ENCODE measurements at regions not wholly inside any gene's neighbourhood (a gene's known extent, or its start where the extent isn't known, plus 50 kb on each side); places are given as distances from the start of the nearest gene placed in this dataset.
"Not testable (repeated sequence)": the region's sequence is repeated elsewhere in the genome, so short reads cannot be mapped to it uniquely, and the experiment has no call there.

GRCh38 chr3:40939741-40940130 is 259.6 kb upstream of the CTNNB1 start:
- CTCF ChIA-PET, result no interaction called here

GRCh38 chr3:40940651-40941050 is 258.7 kb upstream of the CTNNB1 start:
- DNase-seq (no peak), ATAC-seq (ENCODE audit: low read depth) (no peak)
- no peaks in the 10 kb centered on the region for H3K9me3 Mint-ChIP-seq
- no peaks in the 10 kb centered on the region for H3K27me3 Mint-ChIP-seq
- intact Hi-C loops (cut with micrococcal nuclease), result no loop called here
- no peak for TF ChIP-seq CTCF (IDR thresholded peaks at IDR 0.05)
- H3K4me1 Mint-ChIP-seq, result no peaks in the 10 kb centered on the region
- no peak overlapping the region for H3K27ac Mint-ChIP-seq
- ChIA-PET POLR2A (no interaction called here), CTCF (no interaction called here)
- no peak overlapping the region for H3K4me3 Mint-ChIP-seq
- H3K36me3 Mint-ChIP-seq (ENCODE audit: low read depth), result no peaks in the 10 kb centered on the region

More at GRCh38 chr3:40939741-40940130, 259.6 kb upstream of the CTNNB1 start:
- POLR2A ChIA-PET, result no interaction called here
- no peaks in the 10 kb centered on the region for H3K4me1 Mint-ChIP-seq
- ATAC-seq (ENCODE audit: low read depth) (no peak), DNase-seq (no peak)
- no peak overlapping the region for H3K27ac Mint-ChIP-seq
- H3K9me3 Mint-ChIP-seq, result no peaks in the 10 kb centered on the region
- no peak for TF ChIP-seq CTCF (IDR thresholded peaks at IDR 0.05)
- H3K27me3 Mint-ChIP-seq, result no peaks in the 10 kb centered on the region
- H3K4me3 Mint-ChIP-seq, result no peak overlapping the region
- intact Hi-C loops (cut with micrococcal nuclease), result no loop called here
- no peaks in the 10 kb centered on the region for H3K36me3 Mint-ChIP-seq (ENCODE audit: low read depth)

GRCh38 chr3:40947022-40947421 is 252.3 kb upstream of the CTNNB1 start:
- POLR2A ChIA-PET; DNase-seq; intact Hi-C loops (cut with micrococcal nuclease); CTCF ChIA-PET; H3K4me3 Mint-ChIP-seq; H3K9me3 Mint-ChIP-seq; ATAC-seq (ENCODE audit: low read depth); H3K36me3 Mint-ChIP-seq (ENCODE audit: low read depth); H3K4me1 Mint-ChIP-seq; H3K27ac Mint-ChIP-seq; H3K27me3 Mint-ChIP-seq: not testable (repeated sequence)

- H3K27ac Mint-ChIP-seq; intact Hi-C loops (cut with micrococcal nuclease); ATAC-seq (ENCODE audit: low read depth); CTCF ChIA-PET; H3K4me3 Mint-ChIP-seq; H3K36me3 Mint-ChIP-seq (ENCODE audit: low read depth); DNase-seq; POLR2A ChIA-PET; H3K4me1 Mint-ChIP-seq; H3K27me3 Mint-ChIP-seq: not testable (repeated sequence)
- peaks cover 13% of the 10 kb centered on the region for H3K9me3 Mint-ChIP-seq
These were observed 250.0 kb upstream of the CTNNB1 start for GRCh38 chr3:40949347-40949746.

- no peak overlapping the region for H3K27ac Mint-ChIP-seq
- no peaks in the 10 kb centered on the region for H3K36me3 Mint-ChIP-seq (ENCODE audit: low read depth)
- peaks cover 7% of the 10 kb centered on the region for H3K27me3 Mint-ChIP-seq
- H3K4me3 Mint-ChIP-seq, result no peak overlapping the region
- DNase-seq (no peak), ATAC-seq (ENCODE audit: low read depth) (no peak)
- peaks cover 2% of the 10 kb centered on the region for H3K4me1 Mint-ChIP-seq
- ChIA-PET POLR2A (no interaction called here), CTCF (no interaction called here)
- peaks cover 15% of the 10 kb centered on the region for H3K9me3 Mint-ChIP-seq
- intact Hi-C loops (cut with micrococcal nuclease), result no loop called here
- TF ChIP-seq CTCF (IDR thresholded peaks at IDR 0.05), result no peak
These were observed 247.7 kb upstream of the CTNNB1 start for GRCh38 chr3:40951636-40952035.

- intact Hi-C loops (cut with micrococcal nuclease), result no loop called here
- Mint-ChIP-seq H3K36me3 (ENCODE audit: low read depth) (peaks cover 1% of the 10 kb centered on the region), H3K9me3 (peaks cover 13% of the 10 kb centered on the region), H3K27ac (no peak overlapping the region), H3K4me1 (peaks cover 12% of the 10 kb centered on the region), H3K4me3 (no peak overlapping the region), H3K27me3 (no peaks in the 10 kb centered on the region)
- DNase-seq (no peak), ATAC-seq (ENCODE audit: low read depth) (no peak)
- POLR2A ChIA-PET, result no interaction called here
- TF ChIP-seq CTCF (IDR thresholded peaks at IDR 0.05), result no peak
- CTCF ChIA-PET, result no interaction called here
These were observed 238.0 kb upstream of the CTNNB1 start for GRCh38 chr3:40961104-40961857.
